Ishikawa (cell line): ENCODE measurements at regions not wholly inside any gene's neighbourhood (a gene's known extent, or its start where the extent isn't known, plus 50 kb on each side); places are given as distances from the start of the nearest gene placed in this dataset.

Experiments
- CEBPB ChIP-seq: IDR thresholded peaks from 2 replicates; pipeline ENCODE4 v1.6.1; 2012
- CREB1 ChIP-seq: IDR thresholded peaks from 2 replicates; pipeline ENCODE4 v1.6.1; 2012; ENCODE audit warnings: low read depth
- EGR1 ChIP-seq: IDR thresholded peaks from 2 replicates; pipeline ENCODE4 v1.6.1; 2012
- EP300 ChIP-seq: IDR thresholded peaks from 2 replicates; pipeline ENCODE4 v1.6.1; 2012; ENCODE audit warnings: borderline replicate concordance
- FOXM1 ChIP-seq: IDR thresholded peaks from 2 replicates; pipeline ENCODE4 v1.6.1; 2012; ENCODE audit warnings: low read depth, borderline replicate concordance
- NFIC ChIP-seq: IDR thresholded peaks from 2 replicates; pipeline ENCODE4 v1.6.1; 2012
- RAD21 ChIP-seq: IDR thresholded peaks from 2 replicates; pipeline ENCODE4 v1.6.1; 2012; ENCODE audit warnings: low read depth
- TAF1 ChIP-seq: IDR thresholded peaks from 2 replicates; pipeline ENCODE4 v1.6.1; 2012; ENCODE audit warnings: low read depth, mild to moderate bottlenecking
- TCF12 ChIP-seq: IDR thresholded peaks from 2 replicates; pipeline ENCODE4 v1.6.1; 2012; ENCODE audit warnings: low read depth
- TEAD4 ChIP-seq: IDR thresholded peaks from 2 replicates; pipeline ENCODE4 v1.6.1; 2012
- YY1 ChIP-seq: IDR thresholded peaks from 2 replicates; pipeline ENCODE4 v1.6.1; 2012; ENCODE audit warnings: low read depth
- ZBTB7A ChIP-seq: IDR thresholded peaks from 2 replicates; pipeline ENCODE4 v1.6.1; 2012; ENCODE audit warnings: low read depth
- TF ChIP-seq, protein P1 (sequence below): IDR thresholded peaks from 2 replicates; pipeline ENCODE4 v1.6.1; 2012
- TF ChIP-seq, protein P2 (sequence below): IDR thresholded peaks from 2 replicates; pipeline ENCODE4 v1.6.1; 2012; ENCODE audit warnings: low read depth, mild to moderate bottlenecking
- TF ChIP-seq, protein P3 (sequence below): IDR thresholded peaks from 2 replicates; pipeline ENCODE4 v1.6.1; 2012

DNA sequence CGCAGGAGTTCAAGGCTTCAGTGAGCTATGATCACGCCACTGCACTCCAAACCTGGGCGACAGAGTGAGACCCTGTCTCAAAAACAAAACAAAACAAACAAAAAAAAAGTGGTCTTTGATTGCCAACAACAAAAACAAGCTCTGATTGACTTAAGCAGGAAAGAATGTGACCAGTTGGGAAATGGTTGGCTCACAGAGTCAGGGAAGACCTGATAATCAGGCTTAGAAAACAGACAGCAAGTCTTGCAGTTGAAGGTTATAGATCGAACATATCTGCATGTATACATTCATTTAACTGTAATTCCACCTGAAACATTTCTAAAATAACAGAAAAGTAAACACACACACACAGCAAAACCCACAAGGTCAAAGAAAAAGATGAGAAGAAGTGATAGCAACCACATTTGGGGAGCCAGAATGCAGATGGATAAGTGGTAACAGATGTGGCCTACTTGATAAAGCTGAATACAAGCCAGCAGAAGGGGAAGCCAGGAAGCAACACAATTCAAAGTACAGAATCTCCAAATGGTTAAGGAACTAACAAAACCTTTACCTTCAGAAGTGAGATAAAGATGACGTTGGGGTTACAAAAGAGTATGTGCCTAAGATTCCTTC is 699.9 kb upstream of the ZNF385D start:
- no peak for TF ChIP-seq RAD21
- TF ChIP-seq TCF12 = no peak
- TF ChIP-seq CEBPB = no peak
- TF ChIP-seq TEAD4 = no peak
- no peak for TF ChIP-seq EP300
- TF ChIP-seq ZBTB7A = no peak
- no peak for TF ChIP-seq YY1
- TF ChIP-seq TAF1 = no peak
- TF ChIP-seq NFIC = no peak
- TF ChIP-seq, protein P1, sequence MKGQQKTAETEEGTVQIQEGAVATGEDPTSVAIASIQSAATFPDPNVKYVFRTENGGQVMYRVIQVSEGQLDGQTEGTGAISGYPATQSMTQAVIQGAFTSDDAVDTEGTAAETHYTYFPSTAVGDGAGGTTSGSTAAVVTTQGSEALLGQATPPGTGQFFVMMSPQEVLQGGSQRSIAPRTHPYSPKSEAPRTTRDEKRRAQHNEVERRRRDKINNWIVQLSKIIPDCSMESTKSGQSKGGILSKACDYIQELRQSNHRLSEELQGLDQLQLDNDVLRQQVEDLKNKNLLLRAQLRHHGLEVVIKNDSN = no peak
- TF ChIP-seq, protein P2, sequence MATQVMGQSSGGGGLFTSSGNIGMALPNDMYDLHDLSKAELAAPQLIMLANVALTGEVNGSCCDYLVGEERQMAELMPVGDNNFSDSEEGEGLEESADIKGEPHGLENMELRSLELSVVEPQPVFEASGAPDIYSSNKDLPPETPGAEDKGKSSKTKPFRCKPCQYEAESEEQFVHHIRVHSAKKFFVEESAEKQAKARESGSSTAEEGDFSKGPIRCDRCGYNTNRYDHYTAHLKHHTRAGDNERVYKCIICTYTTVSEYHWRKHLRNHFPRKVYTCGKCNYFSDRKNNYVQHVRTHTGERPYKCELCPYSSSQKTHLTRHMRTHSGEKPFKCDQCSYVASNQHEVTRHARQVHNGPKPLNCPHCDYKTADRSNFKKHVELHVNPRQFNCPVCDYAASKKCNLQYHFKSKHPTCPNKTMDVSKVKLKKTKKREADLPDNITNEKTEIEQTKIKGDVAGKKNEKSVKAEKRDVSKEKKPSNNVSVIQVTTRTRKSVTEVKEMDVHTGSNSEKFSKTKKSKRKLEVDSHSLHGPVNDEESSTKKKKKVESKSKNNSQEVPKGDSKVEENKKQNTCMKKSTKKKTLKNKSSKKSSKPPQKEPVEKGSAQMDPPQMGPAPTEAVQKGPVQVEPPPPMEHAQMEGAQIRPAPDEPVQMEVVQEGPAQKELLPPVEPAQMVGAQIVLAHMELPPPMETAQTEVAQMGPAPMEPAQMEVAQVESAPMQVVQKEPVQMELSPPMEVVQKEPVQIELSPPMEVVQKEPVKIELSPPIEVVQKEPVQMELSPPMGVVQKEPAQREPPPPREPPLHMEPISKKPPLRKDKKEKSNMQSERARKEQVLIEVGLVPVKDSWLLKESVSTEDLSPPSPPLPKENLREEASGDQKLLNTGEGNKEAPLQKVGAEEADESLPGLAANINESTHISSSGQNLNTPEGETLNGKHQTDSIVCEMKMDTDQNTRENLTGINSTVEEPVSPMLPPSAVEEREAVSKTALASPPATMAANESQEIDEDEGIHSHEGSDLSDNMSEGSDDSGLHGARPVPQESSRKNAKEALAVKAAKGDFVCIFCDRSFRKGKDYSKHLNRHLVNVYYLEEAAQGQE = no peak
- TF ChIP-seq EGR1 = no peak
- TF ChIP-seq, protein P3, sequence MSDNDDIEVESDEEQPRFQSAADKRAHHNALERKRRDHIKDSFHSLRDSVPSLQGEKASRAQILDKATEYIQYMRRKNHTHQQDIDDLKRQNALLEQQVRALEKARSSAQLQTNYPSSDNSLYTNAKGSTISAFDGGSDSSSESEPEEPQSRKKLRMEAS = no peak

DNA sequence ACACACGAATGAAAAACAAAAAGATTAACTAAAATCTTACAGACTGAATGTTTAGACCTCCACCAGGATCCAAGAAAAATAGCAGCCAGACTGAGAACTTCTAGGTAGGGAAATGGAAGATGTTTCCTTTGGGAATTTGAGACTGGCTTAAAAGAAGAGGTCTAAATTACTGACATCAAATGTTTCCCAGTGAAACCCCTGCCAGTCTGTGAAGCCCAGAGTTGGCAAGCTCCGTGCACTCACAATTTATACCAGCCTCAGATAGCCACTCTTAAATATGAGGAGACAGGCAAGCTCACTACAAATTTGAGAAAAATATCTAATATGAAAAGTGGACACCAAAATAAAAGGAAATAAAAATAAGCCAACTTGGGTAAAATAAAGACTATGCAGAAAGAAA is 700.5 kb upstream of the ZNF385D start:
- TF ChIP-seq EGR1 = no peak
- no peak for TF ChIP-seq ZBTB7A
- TF ChIP-seq, protein P2 = no peak
- no peak for TF ChIP-seq NFIC
- no peak for TF ChIP-seq CEBPB
- no peak for TF ChIP-seq TCF12
- no peak for TF ChIP-seq RAD21
- no peak for TF ChIP-seq FOXM1
- no peak for TF ChIP-seq CREB1
- TF ChIP-seq, protein P3 = no peak
- TF ChIP-seq, protein P1 = no peak

DNA sequence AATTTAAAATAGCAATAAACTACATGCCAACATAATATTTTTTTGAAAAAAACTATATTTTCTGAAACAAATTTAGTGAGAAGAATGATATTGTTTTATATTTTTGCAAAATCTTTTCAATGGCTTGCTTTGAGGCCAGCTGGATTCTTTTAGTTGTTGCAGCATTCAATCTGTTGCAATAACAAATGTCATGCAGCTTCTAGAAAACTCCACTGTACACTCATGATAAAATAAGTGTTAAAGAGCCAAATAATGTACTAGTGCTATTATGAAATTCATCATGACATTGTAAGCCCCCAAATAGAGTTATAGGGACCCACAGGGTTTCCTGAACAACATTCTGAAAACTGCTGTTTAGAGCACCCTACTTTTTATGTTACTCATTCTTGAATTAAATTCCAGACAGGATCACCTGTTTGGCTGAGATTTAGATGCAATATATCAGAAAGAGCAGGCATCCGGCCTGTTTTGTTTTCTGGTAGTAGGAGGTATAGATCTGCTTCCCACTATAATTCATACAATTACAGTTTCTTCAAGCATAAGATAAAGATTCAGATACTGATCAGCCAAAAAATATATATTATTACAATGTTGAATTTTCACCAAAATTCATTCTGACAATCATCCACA is 703.0 kb upstream of the ZNF385D start:
- TF ChIP-seq, protein P2 = no peak
- TF ChIP-seq CEBPB (no peak), NFIC (no peak), RAD21 (no peak), CREB1 (no peak), EGR1 (no peak), TEAD4 (no peak), ZBTB7A (no peak), TCF12 (no peak), YY1 (no peak), FOXM1 (no peak), TAF1 (no peak), EP300 (no peak)
- TF ChIP-seq, protein P1 = no peak
- TF ChIP-seq, protein P3 = no peak

DNA sequence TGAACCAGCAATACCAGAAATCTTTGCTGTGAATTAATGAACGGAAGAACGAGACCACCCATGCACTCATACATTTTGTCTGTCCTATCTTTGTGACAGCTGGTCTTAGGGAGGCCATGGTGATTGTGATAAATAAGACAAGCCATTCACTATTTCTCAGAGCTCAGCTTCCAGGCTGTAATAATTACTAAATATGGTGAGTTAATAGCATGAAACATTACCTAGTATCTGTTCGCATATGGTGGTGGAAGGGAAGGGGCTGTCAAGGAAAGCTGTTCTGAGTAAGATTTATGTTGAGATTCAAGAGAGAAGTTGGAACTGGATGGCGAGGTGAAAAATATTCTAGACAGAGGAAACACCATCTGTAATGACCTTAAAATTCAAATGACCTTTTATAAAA is 719.0 kb upstream of the ZNF385D start:
- TF ChIP-seq ZBTB7A (no peak), FOXM1 (no peak), NFIC (no peak), TCF12 (no peak), RAD21 (no peak), EGR1 (no peak), YY1 (no peak), CREB1 (no peak), EP300 (no peak)
